HG03378 (cell line): ENCODE measurements at regions not wholly inside any gene's neighbourhood (a gene's known extent, or its start where the extent isn't known, plus 50 kb on each side); places are given as distances from the start of the nearest gene placed in this dataset.

ENCODE experiments used
- ATAC-seq: cut with Tn5 transposase; IDR thresholded peaks from one replicate; pipeline ENCODE4 v1.9.1; 2021; ENCODE audit warnings: mild to moderate bottlenecking, moderate library complexity; ENCODE audit not compliant: unreplicated experiment

DNA sequence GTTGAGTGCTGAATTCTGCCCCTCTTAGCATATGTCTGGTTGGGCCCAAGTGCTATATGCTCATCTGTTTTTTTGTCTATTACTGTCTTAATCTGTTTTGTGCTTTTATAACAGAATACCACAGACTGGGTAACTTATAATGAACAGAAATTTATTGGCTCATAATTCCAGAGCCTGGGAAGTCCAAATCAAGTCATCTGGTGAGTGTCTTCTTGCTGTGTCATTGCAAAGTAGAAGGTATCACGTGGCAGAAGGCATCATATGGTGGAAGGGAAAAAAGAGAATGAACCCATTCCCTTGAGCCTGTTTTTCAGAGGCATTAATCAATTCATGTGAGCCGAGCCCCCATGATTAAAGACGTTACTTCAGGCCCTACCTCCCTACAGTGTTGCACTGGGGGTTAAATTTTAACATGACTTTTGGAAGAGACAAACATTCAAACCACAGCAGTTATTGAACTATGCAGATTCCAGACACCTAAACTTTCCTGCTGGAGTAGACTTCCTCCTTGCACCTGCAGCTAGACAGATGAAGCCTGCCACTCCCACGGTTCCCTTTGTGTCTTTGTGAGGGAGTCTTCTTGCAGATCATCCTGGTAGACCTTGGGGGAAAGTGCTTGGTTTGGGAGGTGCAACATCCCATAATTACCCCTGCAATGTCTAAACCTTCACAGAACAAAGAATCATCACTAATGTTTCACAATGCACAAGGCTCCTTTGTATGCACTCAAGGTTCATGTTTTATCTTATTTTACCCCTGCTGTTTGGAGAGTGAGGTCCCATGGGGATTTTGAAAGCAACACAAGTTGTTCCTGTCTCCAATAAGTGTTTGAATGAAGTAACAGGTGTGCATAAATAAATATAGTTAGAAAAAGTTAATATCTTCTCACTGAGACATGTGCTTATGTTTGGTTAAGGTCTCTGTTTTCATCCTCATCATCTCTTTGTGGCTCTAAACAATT, 64.7 kb upstream of the XCR1 start:
- ATAC-seq, result no peak

DNA sequence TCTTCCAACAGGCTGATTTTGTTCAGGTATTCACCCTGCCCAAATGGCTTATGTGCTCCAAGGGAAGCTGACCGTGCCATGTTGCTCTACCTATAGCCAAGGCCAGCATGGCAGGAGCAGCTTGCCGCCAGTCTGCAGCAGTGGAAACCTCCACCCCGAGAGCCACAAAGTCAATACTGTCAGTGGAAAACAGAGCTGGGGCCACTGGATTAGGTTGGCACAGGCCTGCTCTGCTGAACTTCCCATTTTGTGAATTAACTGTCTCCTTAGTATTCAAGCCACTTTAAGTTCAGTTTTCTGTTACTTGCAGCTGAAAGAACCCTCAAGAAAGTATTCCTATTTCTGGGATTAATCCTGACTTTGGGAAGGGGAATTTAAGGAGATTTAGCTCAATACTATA, 63.8 kb upstream of the XCR1 start:
- ATAC-seq, result no peak

DNA sequence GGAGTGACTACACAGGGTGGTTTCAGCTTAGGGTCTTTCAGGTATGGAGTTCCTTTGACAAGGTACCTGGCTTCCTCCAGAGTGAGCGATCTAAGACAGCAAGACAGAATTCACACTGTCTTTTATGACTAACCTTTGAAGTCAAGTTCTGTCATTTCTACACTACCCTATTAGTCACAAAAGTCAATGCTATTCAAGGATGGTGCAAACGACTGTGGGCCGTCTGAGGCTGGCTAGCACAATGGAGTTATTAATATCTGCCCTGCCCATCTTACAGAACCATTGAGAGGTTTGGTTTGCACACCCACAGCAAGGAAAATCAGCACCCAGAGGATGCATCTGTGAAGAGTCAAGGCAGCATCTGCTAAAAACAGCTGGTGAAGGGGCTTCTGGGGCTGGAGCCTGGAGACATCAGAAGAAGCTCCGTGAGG, 62.9 kb upstream of the XCR1 start:
- ATAC-seq, result no peak

DNA sequence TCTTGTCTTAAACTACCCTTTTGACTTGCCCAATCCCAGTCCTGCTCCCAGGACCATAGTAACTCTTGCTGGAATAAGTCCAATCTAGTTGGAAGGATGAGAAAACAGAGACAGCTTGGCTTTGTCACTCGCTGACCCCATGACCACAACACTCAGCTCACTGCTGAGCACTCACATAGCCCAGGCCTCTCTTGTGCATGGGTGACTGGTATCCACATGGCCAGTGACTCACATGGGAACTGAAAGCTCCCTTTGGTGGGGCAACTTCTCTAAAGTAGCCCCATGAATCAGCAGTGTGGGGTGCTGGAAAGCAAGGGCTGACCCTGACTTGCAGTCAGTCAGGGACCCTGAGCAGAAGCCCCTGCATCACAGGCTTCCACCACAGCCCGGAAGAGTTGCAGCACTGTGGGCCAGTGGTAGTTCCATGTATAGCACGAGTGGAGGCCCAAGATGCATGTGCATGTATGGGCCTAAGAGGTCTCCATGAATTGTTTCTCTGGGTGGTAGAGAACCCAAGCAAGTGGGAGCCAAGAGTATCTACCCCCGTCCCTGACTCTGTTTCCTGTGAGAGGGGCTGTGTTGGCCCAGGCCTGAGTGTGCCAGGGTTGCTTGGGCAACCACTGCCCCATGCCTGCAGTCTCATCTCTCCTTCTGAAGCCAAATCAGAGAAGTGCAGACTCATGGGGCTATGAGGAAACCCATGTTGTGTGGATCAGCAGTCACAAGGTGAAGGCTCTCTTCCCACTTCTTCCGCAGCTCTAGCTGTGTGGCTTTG, 62.1 kb upstream of the XCR1 start:
- no peak for ATAC-seq

DNA sequence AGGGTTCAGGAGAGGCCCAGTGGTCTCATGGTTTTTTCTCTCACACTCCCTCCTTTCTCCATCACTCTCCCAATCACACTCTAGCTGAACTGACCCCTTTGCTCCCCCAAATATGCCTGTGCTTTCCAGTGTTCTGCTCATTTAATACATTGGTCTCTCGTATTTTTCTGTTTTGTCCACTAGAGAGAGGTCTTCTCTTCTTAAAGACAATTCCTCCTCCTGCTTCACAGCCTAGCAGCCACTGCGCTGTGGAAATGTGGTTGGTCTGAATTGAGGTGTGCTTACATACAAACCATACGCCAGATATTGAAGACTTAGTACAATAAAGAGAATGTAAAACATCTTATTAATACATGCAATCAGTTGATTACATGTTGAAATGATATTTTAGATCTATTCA, 60.6 kb upstream of the XCR1 start:
- no peak for ATAC-seq

DNA sequence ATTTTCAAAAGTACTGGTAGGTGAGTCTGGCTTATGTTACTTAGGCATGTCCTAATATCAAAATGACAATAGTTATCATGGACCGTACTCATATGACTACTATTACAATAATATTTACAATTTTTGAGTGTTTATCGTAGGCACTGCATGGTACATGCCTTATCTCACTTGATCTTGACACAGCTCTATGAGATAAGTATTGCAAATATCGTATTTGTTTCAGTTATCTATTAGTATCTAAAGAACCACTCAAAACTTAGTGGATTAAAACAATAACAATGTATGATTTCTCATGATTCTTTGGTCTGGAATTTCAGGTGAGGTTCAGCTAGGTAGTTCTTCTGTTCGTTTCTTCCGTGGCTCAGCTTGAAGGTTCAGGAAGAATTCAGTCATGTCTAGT, 59.7 kb upstream of the XCR1 start:
- ATAC-seq, result no peak

DNA sequence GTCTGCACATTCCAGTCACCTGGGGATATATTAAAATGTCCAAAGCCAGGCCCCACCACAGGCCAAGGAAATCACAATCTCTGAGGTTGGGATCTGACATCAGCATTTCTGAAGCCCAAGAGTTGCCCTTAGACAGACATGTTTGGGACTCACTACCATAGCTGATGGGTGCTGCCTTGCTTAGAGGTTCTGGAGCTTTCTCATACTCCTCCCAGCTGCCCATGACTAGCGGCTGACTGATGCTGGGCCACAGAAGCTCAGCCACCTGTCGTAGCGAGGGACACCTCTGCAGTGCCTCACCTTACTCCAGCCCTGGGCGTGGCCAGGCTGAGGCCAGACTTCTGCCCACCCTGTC, 58.8 kb upstream of the XCR1 start:
- no peak for ATAC-seq

DNA sequence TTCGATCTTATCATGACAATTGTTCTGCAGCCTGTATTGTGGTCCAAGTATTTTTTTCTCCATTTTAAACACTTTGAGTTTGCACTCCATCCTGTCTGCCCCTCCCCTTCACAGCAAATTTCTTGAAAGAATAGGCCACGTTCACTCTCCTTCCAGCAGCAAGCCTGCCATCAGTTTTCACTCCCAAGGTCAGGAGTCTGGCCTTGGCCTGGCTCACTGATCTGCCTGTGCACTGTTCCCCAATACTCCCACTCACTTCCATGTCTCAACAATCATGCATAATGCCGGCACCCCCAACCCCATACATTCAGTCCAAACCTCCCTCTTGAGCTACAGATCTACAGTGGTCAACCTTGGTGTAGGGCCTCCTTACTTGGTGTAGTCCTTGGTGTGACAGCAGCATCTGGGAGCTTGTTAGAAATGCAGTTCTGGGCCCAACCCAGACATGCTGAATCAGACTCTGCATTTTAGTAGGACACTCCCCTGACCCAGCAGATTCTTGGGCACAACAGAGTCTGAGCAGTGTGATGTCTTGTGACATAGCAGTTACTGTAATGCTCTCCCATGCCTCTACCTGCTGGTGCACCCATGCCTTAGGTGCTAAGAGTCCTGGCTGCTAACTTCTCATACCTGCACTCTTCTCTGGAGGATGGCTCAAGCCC, 58.3 kb upstream of the XCR1 start:
- no peak for ATAC-seq

DNA sequence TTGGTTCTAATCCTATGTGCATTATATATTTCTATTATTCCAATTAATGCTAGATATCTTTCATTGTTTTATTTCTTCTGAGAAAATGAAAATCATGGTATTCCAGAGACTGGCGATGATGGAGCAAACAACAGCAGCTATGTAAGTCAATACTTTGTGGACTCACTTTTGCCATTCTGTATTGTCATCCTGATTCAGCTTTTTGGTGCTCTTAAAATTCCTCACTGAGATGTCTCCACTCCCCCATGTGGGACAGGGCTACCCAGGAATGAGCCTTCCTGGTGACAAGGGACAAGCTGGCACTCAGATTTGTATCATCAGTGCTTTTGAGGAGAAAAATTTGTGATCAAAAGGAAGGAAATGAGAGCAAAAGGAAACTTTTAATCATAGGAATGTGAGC, 56.7 kb upstream of the XCR1 start:
- no peak for ATAC-seq

DNA sequence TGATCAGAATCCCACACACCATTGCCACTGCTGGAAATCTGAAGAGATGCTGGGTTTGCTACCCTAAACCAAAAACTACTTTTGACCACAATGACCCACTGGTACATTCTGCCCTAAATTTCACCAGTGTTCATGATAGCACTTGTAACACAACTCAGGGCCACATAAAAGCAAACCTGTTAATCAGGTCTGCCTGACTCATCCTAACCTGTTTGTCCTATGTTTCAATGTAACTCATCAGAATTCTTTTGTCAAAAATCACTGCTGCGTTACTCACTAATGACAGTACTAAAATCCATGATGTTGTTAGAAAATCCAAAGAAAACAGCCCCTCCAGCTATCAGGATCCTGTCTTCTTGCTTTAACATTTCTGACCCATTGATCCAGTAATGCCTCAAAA, 55.6 kb upstream of the XCR1 start:
- no peak for ATAC-seq

DNA sequence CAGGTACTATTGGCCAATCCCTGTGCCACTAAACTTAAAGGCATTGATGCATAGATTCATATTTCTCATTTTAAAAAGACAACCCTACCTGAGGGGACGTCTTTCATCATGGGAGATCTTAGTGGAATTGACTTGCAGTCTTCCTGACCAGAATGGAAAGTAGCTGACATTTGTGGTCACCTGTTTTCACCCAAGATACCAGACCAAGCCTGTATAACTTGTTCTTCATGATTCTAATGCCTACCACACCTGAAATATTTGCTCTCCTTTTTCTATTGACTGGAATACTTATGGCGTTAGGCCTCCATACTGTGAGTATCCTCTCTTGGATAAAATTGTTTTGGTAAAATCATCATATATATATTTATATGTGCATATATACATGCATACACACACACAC, 54.7 kb upstream of the XCR1 start:
- no peak for ATAC-seq

DNA sequence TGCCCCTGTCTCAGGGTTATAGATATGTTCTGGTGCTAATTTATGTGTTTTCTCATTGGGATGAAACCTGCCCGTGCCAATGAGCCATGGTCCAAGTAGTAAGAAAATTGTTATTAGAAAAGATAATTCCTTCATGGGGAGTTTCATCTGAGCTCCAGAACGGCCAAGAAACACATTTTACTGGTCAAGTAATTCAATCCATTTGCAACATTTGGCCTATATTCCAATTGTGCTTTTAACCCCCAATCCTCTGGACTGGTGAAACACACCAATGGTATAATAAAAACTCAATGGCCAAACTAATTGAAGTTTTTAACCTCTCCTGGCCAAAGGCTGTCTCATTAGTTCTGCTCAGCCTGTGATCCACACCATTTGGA, 53.7 kb upstream of the XCR1 start:
- ATAC-seq, result no peak

DNA sequence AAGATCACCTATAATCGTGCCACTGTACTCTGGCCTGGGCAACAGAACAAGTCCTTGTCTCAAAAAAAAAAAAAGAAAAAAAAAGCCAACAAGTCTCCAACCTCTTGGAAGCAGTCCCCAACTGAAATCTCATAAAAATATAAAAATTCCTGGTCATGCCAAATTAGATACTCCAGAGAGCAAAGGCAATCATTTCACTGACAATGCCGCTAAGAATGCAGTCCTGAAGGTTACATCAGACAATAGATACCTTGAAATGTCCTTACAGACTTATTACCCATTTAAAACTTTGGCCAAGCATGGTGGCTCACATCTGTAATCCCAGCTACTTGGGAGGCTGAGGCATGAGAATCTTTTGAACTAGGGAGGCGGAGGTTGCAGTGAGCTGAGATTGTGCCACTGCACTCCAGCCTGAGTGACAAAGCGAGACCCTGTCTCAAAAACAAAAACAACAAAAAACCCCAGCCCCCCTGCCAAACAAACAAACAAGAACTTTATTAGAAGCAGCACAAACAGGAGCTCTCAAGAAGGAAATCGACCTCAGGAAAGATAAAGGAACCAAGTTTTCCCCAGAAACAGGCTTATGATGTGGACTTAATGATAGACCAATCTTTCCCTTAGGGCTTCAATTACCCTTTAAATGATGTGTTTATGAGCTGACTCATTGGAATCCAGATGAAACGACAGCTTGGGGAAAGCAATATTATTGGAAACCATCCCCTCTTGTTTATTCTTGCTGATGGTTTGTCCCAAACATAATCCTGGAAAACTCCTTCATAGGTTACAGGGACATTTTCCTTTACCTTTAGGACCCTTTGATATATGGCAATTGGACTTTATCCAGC, 53.1 kb upstream of the XCR1 start:
- ATAC-seq, result no peak

DNA sequence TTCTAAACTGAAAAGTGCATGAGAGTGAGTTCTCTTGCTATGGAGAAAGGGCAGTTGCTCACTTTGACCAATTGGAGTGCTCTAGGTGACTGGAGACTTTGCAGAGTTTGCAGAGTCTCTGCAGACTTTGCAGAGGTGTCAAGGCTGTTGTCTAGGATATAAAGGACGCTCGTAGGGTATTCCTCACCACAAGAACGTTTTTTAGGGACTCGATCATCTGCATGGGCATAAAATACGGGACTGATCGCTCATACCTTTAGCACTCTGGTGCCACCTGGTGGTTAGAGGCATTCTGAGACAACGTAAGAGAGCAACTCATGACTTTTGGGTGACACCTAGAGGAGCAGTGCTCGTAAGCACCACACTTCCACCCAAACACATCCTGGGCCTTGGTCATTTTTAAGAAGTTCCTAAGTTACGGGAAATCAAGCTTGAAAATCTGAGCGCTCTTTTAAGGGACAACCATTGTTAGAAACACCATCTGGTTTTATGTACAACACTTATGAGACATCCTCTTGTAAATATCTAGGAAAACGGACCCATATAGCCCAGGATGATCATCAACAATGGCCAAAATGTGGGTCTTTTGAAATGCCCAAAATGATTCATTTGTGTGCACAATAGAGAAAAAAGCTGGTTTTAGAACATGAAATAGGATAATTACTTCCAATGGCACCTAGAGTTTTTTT, 51.6 kb upstream of the XCR1 start:
- ATAC-seq, result no peak
